Stimulated activated memory B cell treated with anti-CD40 and anti-IgM and Interleukin-4, amounts not matched to agents 10 μg/mL and 1 μg/mL and 100 μg/mL, for 72 hours (primary cell): ENCODE measurements at regions not wholly inside any gene's neighbourhood (a gene's known extent, or its start where the extent isn't known, plus 50 kb on each side); places are given as distances from the start of the nearest gene placed in this dataset.

Experiments used
- ATAC-seq: fragments of 150-1000 bp; cut with Tn5 transposase; 2 replicates; pipeline ENCODE4 v1.10.0; 2021
- H3K27ac Mint-ChIP-seq: one replicate; pipeline ENCODE4 v1.8.0; 2022; ENCODE audit warnings: mild to moderate bottlenecking, mixed read lengths
- H3K27me3 Mint-ChIP-seq: one replicate; pipeline ENCODE4 v1.8.0; 2022; ENCODE audit warnings: mixed read lengths
- H3K36me3 Mint-ChIP-seq: one replicate; pipeline ENCODE4 v1.8.0; 2022; ENCODE audit warnings: mixed read lengths
- H3K4me1 Mint-ChIP-seq: one replicate; pipeline ENCODE4 v1.8.0; 2022; ENCODE audit warnings: mixed read lengths
- H3K4me3 Mint-ChIP-seq: one replicate; pipeline ENCODE4 v1.8.0; 2022; ENCODE audit warnings: mild to moderate bottlenecking, moderate library complexity, mixed read lengths
- H3K9me3 Mint-ChIP-seq: one replicate; pipeline ENCODE4 v1.8.0; 2022; ENCODE audit warnings: mixed read lengths

GRCh38 chr2:217125014-217125413 is 265.1 kb upstream of the TNP1 start:
- H3K36me3 Mint-ChIP-seq, result no peaks in the 10 kb centered on the region
- no peak overlapping the region for H3K27ac Mint-ChIP-seq
- H3K27me3 Mint-ChIP-seq, result peaks cover 9% of the 10 kb centered on the region
- ATAC-seq, result no peak
- no peak overlapping the region for H3K4me3 Mint-ChIP-seq
- H3K9me3 Mint-ChIP-seq, result peaks cover 4% of the 10 kb centered on the region
- H3K4me1 Mint-ChIP-seq, result no peaks in the 10 kb centered on the region

GRCh38 chr2:217124050-217124449 is 264.2 kb upstream of the TNP1 start:
- no peak for ATAC-seq
- Mint-ChIP-seq H3K27ac (no peak overlapping the region), H3K36me3 (no peaks in the 10 kb centered on the region), H3K9me3 (peaks cover 4% of the 10 kb centered on the region), H3K27me3 (peaks cover 11% of the 10 kb centered on the region), H3K4me3 (no peak overlapping the region), H3K4me1 (no peaks in the 10 kb centered on the region)

- H3K27me3 Mint-ChIP-seq, result peaks cover 24% of the 10 kb centered on the region
- H3K36me3 Mint-ChIP-seq, result no peaks in the 10 kb centered on the region
- H3K9me3 Mint-ChIP-seq, result peaks cover 4% of the 10 kb centered on the region
- no peak overlapping the region for H3K4me3 Mint-ChIP-seq
- H3K27ac Mint-ChIP-seq, result no peak overlapping the region
- ATAC-seq, result no peak
- no peaks in the 10 kb centered on the region for H3K4me1 Mint-ChIP-seq
These were observed 261.7 kb upstream of the TNP1 start for GRCh38 chr2:217121565-217121964.

GRCh38 chr2:217120429-217120828 is 260.6 kb upstream of the TNP1 start:
- Mint-ChIP-seq H3K27ac (no peak overlapping the region), H3K36me3 (no peaks in the 10 kb centered on the region), H3K9me3 (peaks cover 4% of the 10 kb centered on the region), H3K4me1 (no peaks in the 10 kb centered on the region), H3K4me3 (no peak overlapping the region), H3K27me3 (peaks cover 24% of the 10 kb centered on the region)
- no peak for ATAC-seq

- Mint-ChIP-seq H3K36me3 (no peaks in the 10 kb centered on the region), H3K27me3 (peaks cover 16% of the 10 kb centered on the region), H3K9me3 (no peaks in the 10 kb centered on the region), H3K4me3 (no peak overlapping the region), H3K27ac (no peak overlapping the region), H3K4me1 (no peaks in the 10 kb centered on the region)
- ATAC-seq, result no peak
These were observed 258.9 kb upstream of the TNP1 start for GRCh38 chr2:217118559-217119284.

- H3K9me3 Mint-ChIP-seq, result no peaks in the 10 kb centered on the region
- H3K4me3 Mint-ChIP-seq, result no peak overlapping the region
- no peak overlapping the region for H3K27ac Mint-ChIP-seq
- no peak for ATAC-seq
- H3K36me3 Mint-ChIP-seq, result no peaks in the 10 kb centered on the region
- peaks cover 14% of the 10 kb centered on the region for H3K27me3 Mint-ChIP-seq
- H3K4me1 Mint-ChIP-seq, result no peaks in the 10 kb centered on the region
These were observed 257.7 kb upstream of the TNP1 start for GRCh38 chr2:217117523-217117922.

GRCh38 chr2:217116610-217117009 is 256.7 kb upstream of the TNP1 start:
- no peak overlapping the region for H3K4me3 Mint-ChIP-seq
- ATAC-seq, result no peak
- H3K27ac Mint-ChIP-seq, result no peak overlapping the region
- H3K27me3 Mint-ChIP-seq, result peaks cover 14% of the 10 kb centered on the region
- no peaks in the 10 kb centered on the region for H3K36me3 Mint-ChIP-seq
- no peaks in the 10 kb centered on the region for H3K9me3 Mint-ChIP-seq
- H3K4me1 Mint-ChIP-seq, result no peaks in the 10 kb centered on the region

GRCh38 chr2:217114117-217114516 is 254.3 kb upstream of the TNP1 start:
- Mint-ChIP-seq H3K36me3 (no peaks in the 10 kb centered on the region), H3K27ac (no peak overlapping the region), H3K9me3 (no peaks in the 10 kb centered on the region), H3K4me3 (no peak overlapping the region), H3K4me1 (no peaks in the 10 kb centered on the region), H3K27me3 (peaks cover 13% of the 10 kb centered on the region)
- no peak for ATAC-seq

- Mint-ChIP-seq H3K4me3 (no peak overlapping the region), H3K4me1 (no peaks in the 10 kb centered on the region), H3K9me3 (no peaks in the 10 kb centered on the region), H3K36me3 (no peaks in the 10 kb centered on the region), H3K27me3 (peaks cover 7% of the 10 kb centered on the region), H3K27ac (no peak overlapping the region)
- no peak for ATAC-seq
These were observed 253.6 kb upstream of the TNP1 start for GRCh38 chr2:217113491-217113890.

- Mint-ChIP-seq H3K36me3 (no peaks in the 10 kb centered on the region), H3K27ac (no peak overlapping the region), H3K27me3 (no peaks in the 10 kb centered on the region), H3K4me1 (peaks cover 6% of the 10 kb centered on the region), H3K4me3 (no peak overlapping the region), H3K9me3 (peaks cover 4% of the 10 kb centered on the region)
- no peak for ATAC-seq
These were observed 250.7 kb upstream of the TNP1 start for GRCh38 chr2:217110550-217110949.

GRCh38 chr2:217108575-217109027 is 248.7 kb upstream of the TNP1 start:
- Mint-ChIP-seq H3K4me1 (peaks cover 6% of the 10 kb centered on the region), H3K27me3 (peaks cover 8% of the 10 kb centered on the region), H3K9me3 (peaks cover 4% of the 10 kb centered on the region), H3K36me3 (no peaks in the 10 kb centered on the region), H3K27ac (no peak overlapping the region), H3K4me3 (no peak overlapping the region)
- no peak for ATAC-seq

- ATAC-seq, result no peak
- peaks cover 4% of the 10 kb centered on the region for H3K9me3 Mint-ChIP-seq
- no peak overlapping the region for H3K27ac Mint-ChIP-seq
- H3K4me1 Mint-ChIP-seq, result peaks cover 6% of the 10 kb centered on the region
- peaks cover 8% of the 10 kb centered on the region for H3K27me3 Mint-ChIP-seq
- H3K4me3 Mint-ChIP-seq, result no peak overlapping the region
- H3K36me3 Mint-ChIP-seq, result no peaks in the 10 kb centered on the region
These were observed 248.2 kb upstream of the TNP1 start for GRCh38 chr2:217108086-217108485.

GRCh38 chr2:217107480-217107879 is 247.6 kb upstream of the TNP1 start:
- H3K4me3 Mint-ChIP-seq, result no peak overlapping the region
- peaks cover 4% of the 10 kb centered on the region for H3K9me3 Mint-ChIP-seq
- peaks cover 6% of the 10 kb centered on the region for H3K4me1 Mint-ChIP-seq
- no peak for ATAC-seq
- H3K36me3 Mint-ChIP-seq, result no peaks in the 10 kb centered on the region
- H3K27me3 Mint-ChIP-seq, result peaks cover 8% of the 10 kb centered on the region
- no peak overlapping the region for H3K27ac Mint-ChIP-seq

GRCh38 chr2:217106650-217107014 is 246.8 kb upstream of the TNP1 start:
- ATAC-seq, result no peak
- Mint-ChIP-seq H3K4me1 (peaks cover 13% of the 10 kb centered on the region), H3K36me3 (no peaks in the 10 kb centered on the region), H3K9me3 (peaks cover 4% of the 10 kb centered on the region), H3K4me3 (no peak overlapping the region), H3K27me3 (peaks cover 8% of the 10 kb centered on the region), H3K27ac (no peak overlapping the region)

GRCh38 chr2:217105733-217106649 is 246.1 kb upstream of the TNP1 start:
- Mint-ChIP-seq H3K4me3 (no peak overlapping the region), H3K36me3 (no peaks in the 10 kb centered on the region), H3K27me3 (peaks cover 8% of the 10 kb centered on the region), H3K27ac (no peak overlapping the region), H3K9me3 (peaks cover 4% of the 10 kb centered on the region), H3K4me1 (peaks cover 13% of the 10 kb centered on the region)
- ATAC-seq, result no peak
